HFF-Myc (cell line): ENCODE measurements at regions not wholly inside any gene's neighbourhood (a gene's known extent, or its start where the extent isn't known, plus 50 kb on each side); places are given as distances from the start of the nearest gene placed in this dataset.
"Not testable (repeated sequence)": the region's sequence is repeated elsewhere in the genome, so short reads cannot be mapped to it uniquely, and the experiment has no call there.

ENCODE experiments used
- DNase-seq: peaks from one replicate; pipeline ENCODE4 v3.0.0-alpha.2; 2011; ENCODE audit warnings: low read depth; ENCODE audit errors: extremely low read depth
- H3K4me3 ChIP-seq: replicated peaks from 2 replicates; pipeline ENCODE4 v1.5.1; 2011; ENCODE audit warnings: low read depth, mild to moderate bottlenecking, control low read depth, low read length
- CTCF ChIP-seq: IDR thresholded peaks from 2 replicates; pipeline ENCODE4 v1.5.1; 2012; ENCODE audit warnings: mild to moderate bottlenecking, low read depth, low read length, control low read depth; ENCODE audit errors: missing control alignments

GRCh38 chr2:39845460-39846146 is 66.5 kb upstream of the THUMPD2 start:
- no peak overlapping the region for H3K4me3 ChIP-seq
- DNase-seq = no peak
- no peak for TF ChIP-seq CTCF

GRCh38 chr2:39839261-39839848 is 60.3 kb upstream of the THUMPD2 start:
- H3K4me3 ChIP-seq = no peak overlapping the region
- DNase-seq = no peak
- TF ChIP-seq CTCF = no peak

- no peak overlapping the region for H3K4me3 ChIP-seq
- DNase-seq = no peak
- TF ChIP-seq CTCF = no peak
Observed at GRCh38 chr2:39838589-39838988, 59.5 kb upstream of the THUMPD2 start.

GRCh38 chr2:39837856-39838453 is 58.9 kb upstream of the THUMPD2 start:
- no peak for DNase-seq
- peak; percentile 90 for TF ChIP-seq CTCF

GRCh38 chr2:39836638-39837037 is 57.6 kb upstream of the THUMPD2 start:
- no peak for DNase-seq
- no peak for TF ChIP-seq CTCF

More at GRCh38 chr2:39837856-39838453, 58.9 kb upstream of the THUMPD2 start:
- H3K4me3 ChIP-seq = no peak overlapping the region

GRCh38 chr2:39834426-39834825 is 55.4 kb upstream of the THUMPD2 start:
- no peak for DNase-seq
- H3K4me3 ChIP-seq = no peak overlapping the region
- TF ChIP-seq CTCF = no peak

More at GRCh38 chr2:39836638-39837037, 57.6 kb upstream of the THUMPD2 start:
- H3K4me3 ChIP-seq = no peak overlapping the region

GRCh38 chr2:39830610-39831009 is 51.6 kb upstream of the THUMPD2 start:
- H3K4me3 ChIP-seq, DNase-seq: not testable (repeated sequence)
